Fibroblast of the conjunctiva (primary cell): ENCODE measurements at regions not wholly inside any gene's neighbourhood (a gene's known extent, or its start where the extent isn't known, plus 50 kb on each side); places are given as distances from the start of the nearest gene placed in this dataset.
"Not testable (repeated sequence)": the region's sequence is repeated elsewhere in the genome, so short reads cannot be mapped to it uniquely, and the experiment has no call there.

ENCODE experiments used
- DNase-seq: peaks from one replicate; pipeline ENCODE4 v3.0.0-alpha.2; 2010; ENCODE audit warnings: low read depth

DNA sequence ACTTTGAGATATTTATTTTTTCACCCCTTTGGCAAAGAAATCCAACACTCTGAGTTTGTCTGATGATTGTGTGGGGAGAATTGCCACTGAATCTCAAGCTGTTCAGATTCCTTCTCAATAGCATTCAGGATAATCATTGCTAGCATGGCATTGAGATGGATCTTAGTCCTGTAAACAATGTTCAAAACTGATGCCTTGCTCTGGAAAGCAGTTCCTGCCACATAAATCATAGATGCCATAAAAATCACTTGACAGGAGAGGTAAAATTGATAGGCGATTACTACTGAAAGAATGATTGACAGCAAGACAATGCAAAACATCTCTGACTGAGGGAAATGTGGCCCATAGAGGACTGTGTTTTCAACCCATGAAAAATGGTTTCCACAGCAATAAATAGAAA lies 915.6 kb downstream of the TRHDE start:
- DNase-seq = no peak

DNA sequence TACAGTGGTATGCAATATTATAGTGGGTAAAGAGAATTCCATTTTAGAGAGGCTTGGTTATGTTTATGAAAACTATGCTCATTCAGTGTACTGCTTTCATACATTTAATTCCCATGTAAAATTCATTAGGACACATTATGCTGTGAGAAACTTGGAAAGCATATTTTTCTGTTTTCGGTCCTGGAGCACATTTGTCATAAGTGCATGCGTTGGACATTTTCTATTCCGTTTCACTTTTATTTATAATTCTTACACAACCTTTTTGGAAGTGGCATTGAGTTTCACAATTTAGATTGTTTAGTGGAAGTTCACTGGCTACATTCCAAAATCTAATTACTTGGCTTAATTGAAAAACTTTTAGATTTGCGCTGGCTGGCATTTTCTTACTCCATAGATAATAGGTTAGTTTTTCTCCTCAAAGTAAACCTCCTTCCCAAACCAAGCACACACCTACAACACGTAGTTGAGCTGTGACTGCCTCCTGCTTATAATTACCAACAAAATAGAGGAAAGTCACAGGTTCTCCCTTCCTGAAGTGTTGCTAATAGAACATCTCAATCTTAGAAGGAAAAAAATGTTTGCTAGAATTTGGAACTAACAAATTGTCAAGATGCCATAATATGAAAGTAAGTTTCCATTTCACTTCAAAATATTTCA lies 938.5 kb downstream of the TRHDE start:
- DNase-seq = no peak

DNA sequence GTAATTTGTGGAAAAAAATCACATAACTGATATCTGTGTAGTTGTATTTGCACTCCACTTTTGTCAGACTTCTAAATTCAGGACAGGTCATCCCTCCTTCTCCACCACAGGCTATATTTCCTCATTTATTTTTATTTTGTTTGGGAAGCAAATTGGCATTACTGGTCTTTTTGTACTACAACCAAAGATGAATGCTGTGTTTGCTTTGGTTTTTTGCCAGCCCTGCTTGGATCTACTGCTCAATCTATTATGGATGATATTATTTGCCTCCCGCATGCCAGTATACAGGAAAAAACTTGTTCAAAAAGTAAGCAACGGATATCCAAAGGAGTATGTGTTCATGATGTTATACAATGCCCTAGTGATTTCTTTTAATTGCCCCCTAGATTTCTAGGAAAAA lies 948.8 kb downstream of the TRHDE start:
- no peak for DNase-seq

DNA sequence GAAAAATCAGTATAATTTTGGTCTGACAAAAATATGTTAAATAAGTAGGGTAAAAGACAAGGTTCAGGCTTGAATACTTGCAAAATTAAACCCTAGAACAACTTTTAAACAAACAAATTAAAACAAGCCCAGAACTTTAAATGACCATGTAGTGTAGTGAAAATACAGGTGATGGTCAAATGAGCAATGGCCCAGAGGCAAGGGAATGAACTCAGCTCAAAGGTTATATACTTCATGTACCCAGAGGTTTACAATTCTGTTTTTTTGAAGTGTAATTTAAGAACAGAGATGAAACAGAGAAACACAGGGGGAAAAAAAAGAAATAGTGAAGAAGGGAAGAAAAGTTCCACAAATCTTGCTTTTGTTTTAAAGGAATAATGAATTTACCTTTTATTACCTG lies 949.2 kb downstream of the TRHDE start:
- DNase-seq = no peak

DNA sequence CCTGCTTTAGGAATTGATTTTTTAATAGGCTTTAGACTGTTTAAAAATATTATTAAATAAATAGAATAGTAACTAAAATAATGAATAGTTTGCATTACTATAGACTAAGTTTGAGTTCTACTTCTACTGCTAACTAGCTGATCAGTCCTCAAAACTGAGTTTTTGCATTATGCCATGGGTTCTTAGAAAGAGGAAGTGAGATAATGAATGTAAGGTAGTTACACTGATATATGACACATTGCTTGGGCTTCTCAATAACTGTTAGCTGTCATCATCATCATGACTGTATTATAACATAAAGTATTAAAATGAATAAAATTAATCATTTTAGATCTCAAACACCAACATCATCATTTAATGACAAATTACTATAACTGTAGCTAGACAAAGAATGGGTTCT lies 949.7 kb downstream of the TRHDE start:
- no peak for DNase-seq

DNA sequence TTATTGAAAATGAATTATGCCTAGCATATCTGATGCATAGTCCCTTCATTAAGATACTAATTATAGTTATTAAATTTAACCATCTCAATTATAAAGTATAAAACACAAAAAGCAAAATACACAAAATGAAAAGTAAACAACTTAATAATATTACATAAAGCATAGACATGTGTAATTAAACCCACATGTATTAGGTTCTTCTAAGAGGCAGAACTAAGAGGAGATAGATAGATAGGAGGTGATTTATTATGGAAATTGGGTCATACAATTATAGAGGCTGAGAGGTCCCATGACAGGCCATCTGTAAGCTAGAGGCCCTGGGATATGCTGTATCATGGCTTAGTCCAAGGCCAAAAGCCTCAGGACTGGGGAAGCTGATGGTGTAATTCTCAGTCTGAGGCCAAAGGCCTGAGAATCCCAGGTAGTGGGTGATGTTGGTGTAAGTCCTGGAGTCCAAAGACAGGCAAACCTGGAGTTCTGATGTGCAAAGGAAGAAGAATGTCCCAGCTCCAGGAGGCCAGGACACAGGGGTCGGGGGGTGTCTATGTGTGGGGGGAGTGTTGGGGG lies 953.3 kb downstream of the TRHDE start:
- DNase-seq = no peak

DNA sequence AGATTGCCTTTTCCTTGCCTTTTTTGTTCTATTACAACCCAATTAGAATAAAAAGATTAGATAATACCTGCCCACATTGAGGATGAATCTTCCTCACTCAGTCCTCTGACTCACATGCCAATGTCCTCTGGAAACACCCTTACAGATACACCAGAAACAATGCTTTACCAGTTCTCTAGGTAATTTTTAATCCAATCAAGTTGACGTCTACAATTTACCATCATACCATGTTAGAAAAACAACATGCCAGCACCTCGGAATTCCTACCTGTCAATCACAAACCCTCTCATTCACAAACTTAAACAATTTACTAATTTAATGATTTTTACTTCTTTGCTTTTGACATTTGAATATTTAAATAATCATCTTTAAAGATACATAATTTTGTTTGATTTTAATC lies 953.8 kb downstream of the TRHDE start:
- no peak for DNase-seq

DNA sequence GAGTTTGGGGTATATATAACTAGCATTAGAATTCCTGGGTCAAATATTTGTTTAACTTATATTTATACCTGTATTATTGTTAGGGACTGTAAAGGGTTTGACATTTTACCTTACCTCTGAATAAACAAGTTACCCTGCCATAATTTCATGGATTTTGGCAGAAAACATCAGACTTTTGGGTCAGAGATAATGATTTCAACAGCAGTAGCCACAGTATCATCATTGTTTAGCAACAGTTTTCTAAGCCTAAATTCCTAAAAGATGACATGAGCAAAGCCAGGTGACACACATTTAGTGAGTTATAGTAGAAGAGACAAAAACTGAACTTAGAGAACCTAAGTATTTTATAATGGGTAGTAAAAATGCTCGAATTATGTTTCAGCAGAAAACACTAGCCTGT lies 954.4 kb downstream of the TRHDE start:
- no peak for DNase-seq

DNA sequence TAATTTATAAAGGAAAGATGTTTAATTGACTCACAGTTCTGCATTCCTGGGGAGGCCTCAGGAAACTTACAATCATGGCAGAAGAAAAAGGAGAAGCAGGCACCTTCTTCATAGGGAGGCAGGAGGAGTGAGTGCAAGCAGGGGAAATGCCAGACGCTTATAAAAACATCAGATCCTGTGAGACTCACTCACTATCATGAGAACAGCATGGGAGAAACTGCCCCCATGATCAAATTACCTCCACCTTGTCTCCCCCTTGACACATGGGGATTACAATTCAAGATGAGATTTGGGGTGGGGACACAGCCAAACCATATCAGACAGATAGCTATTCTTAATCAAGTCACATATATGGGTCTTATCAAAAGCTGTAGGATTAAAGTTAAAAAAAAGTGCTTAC lies 956.7 kb downstream of the TRHDE start:
- not testable (repeated sequence) for DNase-seq

DNA sequence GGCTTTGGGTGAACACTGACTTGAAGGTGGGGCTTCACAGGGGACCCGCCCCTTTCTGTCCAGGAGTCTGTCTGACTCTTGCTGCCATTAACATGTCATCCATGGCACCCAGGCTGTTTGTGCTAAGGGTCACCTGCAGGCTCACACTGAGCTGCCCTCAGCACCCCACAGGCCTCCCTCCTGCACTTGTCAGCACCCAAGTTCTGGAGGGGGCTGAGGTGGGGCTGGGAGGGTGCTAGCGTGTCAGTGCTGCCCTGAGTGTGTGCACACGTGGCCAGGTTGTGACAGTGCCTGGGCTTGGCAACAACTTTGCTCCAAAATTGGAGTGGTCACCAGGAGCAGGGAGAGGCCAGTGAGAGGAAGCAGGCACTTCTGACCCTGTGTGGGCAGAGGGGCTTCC lies 963.2 kb downstream of the TRHDE start:
- DNase-seq = no peak

DNA sequence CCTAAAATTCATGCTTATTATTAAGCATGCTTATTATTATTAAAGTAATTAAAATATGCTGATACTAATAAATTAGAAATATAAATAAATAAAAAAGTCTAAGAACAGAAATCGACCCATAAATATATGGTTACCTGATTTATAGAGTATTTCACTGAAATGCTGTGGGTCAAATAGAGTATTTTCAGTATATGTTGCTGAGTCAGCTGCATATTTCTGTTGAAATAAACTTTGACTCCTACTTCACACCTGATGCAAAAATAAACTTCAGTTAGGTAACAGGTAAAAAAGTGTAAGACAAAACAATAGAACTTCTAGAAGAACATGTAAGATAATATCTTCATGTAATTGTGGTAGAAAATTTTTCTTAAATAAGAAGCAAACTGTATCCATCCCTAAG lies 967.9 kb downstream of the TRHDE start:
- no peak for DNase-seq

DNA sequence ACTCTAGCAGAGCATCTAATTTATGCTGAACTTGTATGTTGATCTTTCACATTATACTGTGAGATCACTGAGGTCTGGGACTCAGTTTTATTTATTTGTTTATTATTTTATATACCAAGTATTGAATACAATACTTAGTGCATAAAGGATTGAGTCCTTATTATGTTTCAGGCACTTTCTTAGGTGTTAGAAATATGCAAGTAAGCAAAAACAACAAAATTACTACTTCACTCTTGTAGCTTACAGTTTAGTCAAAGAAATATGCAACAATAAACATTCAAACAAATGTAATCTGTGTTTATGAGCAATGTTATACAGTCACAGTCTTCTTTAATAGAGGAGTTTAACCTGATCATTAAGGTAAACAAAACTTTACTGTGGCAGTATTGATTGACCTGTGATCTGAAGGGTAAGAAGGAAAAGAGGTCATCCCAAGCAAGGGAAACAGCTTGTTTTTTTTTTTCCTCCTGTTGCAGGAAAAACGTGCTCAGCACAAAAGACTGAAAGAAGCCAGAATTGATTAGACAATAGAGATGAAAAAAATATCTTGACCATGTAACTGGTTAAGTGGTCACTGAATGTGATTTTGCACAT lies 990.7 kb downstream of the TRHDE start:
- no peak for DNase-seq

DNA sequence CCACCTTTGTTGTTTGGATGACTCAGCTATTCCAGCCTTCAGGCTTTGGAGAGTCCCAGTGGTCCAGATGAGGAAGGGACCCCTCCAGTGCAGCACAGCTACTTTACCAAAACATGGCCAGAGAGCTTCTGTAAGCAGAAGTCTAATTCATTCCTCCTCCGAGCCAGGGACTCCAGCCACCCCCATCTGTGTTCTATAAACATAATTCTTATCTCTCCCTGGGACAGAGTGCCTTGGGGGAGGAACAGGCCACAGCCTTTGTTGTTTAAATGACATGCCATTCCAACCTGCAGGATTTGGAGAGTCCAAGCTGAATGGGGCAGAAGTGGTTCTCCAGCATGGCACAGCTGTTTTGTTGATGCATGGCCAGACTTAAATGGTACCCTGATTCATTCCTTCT lies 994.0 kb downstream of the TRHDE start:
- DNase-seq = no peak

DNA sequence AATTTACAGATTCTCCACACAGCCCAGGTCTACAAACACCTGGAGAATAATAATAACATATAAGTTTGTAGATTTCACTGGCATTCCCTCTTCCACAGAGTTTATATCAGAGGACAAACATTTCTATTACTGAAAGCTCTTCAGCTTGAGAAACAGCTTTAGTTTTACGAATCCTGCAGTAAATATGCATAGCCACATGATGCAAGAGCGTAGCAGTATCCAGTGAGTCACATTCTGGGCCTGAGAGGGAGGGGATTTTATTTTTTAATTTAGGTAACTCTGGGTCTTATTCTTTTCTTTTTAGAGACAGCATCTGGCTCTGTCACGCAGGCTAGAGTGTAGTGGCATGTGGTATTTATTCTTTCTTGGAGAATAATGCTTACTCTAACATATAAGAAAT lies 1002.8 kb downstream of the TRHDE start:
- no peak for DNase-seq

DNA sequence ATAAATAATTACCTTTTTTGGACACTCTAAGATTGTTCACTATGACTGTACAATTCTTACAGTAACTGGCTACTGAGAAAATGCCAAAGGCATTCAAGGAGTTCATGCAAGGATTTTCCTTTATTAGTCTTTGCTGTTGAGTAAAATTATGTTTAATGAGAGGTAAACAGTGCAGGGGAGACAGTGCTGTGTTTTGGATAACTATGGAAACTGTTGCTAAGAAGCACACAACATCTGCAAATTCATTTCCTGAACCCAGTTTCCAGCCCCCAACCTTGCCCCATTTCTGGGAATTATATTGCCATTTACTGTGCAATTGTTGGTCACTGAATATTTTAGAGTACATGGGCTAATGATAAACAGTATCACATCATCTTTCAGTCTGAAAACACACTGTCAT lies 1005.8 kb downstream of the TRHDE start:
- no peak for DNase-seq

DNA sequence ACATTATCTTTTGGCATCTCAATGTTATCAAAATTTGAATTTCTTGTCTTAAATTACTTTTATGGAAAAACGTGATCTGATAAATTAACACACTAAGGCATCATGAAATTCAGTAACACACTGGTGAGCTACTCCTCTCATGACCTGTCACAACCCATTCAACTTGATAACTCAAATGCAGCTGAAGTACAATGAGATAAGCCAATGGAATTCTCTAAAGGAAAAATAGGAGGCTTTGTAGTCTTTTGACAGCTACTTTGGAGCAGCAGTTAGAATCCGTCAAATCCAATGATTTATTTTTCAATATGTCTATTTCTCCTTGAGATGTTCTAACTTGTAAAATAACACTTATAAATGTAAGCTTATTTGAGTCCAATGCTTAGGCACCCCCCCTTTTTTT lies 1029.4 kb downstream of the TRHDE start:
- DNase-seq = no peak

DNA sequence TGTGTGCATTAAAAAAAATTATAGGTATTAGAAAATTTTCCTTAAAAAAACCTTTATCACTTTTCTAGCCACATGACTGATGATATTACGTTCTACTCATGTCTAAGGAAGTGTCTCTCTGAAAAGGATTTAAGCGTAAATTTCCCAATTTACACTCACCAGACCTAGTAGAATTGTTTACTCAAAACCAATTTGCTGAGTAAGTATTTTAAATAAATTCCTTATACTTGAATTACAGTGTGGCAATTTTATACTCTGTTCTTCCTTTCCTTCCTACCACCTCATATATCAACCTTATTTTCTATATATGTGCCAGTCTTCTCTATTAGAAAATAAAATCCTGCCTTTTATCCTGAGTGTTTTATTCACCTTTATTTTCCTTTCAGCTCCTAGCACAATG lies 1035.1 kb downstream of the TRHDE start:
- no peak for DNase-seq

DNA sequence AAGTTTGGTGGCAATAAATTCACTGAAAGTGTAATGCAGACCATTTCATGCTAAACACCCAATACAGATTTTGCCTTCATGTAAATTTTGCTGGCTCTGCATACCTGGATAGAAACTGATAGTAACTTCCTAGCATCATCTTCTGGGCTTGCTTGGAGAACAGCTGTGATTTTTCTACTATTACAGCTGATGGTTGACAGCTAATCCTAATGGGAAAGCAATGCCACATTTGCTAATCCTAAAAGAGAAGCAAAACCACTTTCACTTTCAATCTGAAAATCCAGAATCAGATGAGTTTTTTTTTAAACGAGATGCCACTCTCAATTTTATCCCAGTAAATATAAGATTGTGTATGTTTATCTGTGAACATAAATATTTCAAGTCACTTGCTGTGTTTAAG lies 1035.9 kb downstream of the TRHDE start:
- DNase-seq = no peak

DNA sequence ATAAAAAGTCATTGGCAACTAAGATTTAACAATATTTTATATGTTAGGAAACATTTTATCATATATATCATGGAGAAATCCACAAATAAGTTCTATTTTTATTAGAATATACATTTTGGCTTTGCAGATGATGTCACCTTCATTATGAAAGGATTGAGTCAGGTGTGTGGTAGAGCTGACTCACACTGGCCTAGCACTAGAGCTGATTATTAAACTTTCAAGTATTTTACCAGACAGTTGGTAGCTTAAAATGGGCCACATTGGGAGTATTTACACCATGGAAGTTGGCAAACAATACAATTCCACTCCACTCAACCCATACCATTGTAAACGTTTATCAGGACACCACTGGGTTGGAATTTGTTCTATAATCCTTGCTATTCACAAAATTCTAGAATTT lies 1036.6 kb downstream of the TRHDE start:
- no peak for DNase-seq

DNA sequence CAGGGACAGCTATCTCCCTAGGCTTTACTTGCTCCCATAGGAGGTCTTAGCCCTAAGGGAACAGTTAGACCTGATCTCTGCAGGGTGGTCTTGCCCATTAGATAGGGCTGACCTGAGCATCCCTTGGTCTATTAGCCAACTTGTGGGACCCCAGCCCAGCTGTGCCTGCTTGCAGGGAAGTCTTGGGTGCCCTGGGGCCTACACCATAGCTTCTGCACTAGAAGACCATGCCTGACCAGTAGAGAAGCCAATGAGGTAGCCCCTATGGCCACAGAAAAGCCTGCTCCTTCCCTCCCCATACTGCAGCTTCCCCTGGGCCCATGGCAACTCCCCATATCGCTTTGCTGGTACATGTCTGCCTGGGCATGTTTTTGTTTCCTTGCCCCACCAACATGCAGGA lies 1049.1 kb downstream of the TRHDE start:
- DNase-seq = no peak

DNA sequence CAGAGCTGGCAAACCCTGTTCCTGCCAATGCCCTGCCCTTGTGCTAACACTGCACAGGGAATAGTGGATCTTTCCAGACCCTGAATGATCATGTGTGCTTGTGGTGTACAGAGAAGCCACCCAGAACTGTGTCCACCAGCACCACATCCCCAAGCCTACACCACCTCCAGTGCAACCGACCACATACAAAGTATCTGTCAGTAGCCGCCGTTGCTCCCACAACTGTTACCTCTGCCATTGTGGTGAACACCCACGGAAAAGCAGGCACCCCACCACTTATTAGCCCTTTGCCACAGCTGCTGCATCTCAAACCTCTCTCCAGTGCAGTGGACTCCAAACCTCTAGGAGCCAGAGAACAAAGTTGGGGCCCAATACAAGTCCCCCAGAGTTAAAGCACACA lies 1049.6 kb downstream of the TRHDE start:
- DNase-seq = no peak

DNA sequence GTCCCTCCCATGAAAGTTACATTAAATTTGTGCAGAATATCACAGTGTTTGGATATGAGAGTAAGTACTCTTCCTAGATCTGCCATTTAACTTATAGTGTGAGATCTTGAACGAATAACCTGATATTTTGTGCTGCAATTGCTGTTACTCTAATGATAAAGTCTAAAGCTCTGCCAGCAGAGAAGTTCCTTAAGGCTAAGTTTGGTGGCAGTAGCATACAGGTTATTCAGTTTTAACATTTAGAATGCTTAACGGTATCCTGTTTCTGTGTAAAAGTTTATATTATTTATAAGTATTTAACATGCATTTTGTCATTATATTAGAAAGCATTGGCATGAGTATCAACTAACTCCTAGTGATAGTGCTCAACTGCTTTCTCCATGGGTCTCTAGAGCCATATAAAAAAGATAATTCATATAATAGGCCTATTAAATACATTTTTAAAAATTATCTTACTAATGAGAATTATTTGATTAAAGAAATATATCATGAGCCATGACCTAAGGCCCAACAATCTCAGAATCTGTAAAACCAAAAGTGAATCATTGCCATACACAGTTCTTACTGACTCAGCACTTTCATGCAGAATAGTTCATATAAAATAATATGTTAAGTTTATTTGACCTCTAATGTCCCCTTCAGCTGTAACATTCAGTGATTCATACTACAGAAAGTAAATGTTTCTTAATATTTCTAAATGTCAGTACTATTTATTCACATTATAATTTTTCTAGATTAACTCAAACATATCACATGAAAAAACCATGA lies 1058.6 kb downstream of the TRHDE start:
- DNase-seq = no peak

DNA sequence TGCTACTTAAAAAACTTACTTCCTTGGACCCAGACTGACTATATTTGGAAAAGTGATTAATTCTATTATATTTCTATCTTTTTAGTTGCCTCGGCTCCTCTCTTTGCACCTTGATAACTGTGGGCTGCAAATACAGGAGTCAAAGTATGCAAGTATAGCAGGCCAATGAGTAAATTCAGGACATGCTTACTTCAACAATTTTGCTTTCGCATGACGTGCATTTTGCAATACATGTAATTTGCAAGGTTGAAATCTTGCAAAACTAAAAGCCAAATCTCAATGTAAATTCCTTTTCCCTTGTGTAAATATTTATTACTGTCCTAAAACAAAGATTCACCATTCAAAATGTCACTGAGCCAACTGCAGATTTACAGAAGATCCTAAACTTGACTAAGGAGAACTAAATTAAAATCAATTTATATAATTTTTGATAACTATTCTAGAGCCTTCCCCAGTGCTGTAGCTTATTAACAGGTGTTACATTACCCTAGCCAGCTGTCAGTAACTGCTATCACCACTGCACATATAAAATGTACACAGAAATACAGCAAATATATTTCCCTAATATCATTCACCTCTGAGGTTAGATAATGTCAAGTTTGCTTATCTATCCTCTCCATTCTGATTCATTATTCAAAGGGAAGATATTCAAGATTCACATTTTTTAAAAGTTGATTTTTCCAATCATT lies 1069.5 kb downstream of the TRHDE start:
- DNase-seq = no peak
